Testis (tissue), 2 donors: ENCODE measurements at regions not wholly inside any gene's neighbourhood (a gene's known extent, or its start where the extent isn't known, plus 50 kb on each side); places are given as distances from the start of the nearest gene placed in this dataset.

ENCODE experiments used
- POLR2A ChIP-seq: fragments of 450-650 bp; IDR thresholded peaks from one replicate; pipeline ENCODE4 v1.6.1; 2017; ENCODE audit warnings: antibody characterized with exemption, mild to moderate bottlenecking, moderate library complexity
- TF ChIP-seq, protein P1 (sequence below), 3 experiments: fragments of 450-650 bp in 2 of 3; fragments of 200-600 bp in 1 of 3; sonication (generic) in 1 of 3; IDR thresholded peaks; one replicate each; pipeline ENCODE4 v1.5.1; 2016 to 2019; ENCODE audit warnings: antibody characterized with exemption in 3 of 3, mild to moderate bottlenecking in 2 of 3, moderate library complexity in 1 of 3

DNA sequence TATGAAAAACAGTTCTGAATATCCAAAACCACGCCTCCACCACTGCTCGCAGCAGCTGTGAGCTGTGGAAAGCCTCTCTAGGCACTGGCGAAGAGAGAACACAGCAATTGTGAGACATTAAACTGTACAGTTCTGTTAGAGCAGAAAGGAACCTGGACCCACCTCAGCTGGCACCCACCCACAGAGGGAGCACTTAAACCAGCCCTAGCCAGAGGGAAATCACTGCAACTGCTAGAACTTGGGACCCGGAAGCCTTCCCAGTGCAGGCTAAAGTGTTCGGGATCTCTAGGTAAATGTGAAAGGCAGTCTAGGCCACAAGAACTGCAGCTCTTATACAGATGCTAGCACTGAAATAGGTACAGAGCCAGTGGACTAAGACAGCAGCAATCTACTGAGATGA lies 308.8 kb downstream of the PRR32 start:
- TF ChIP-seq, protein P1, sequence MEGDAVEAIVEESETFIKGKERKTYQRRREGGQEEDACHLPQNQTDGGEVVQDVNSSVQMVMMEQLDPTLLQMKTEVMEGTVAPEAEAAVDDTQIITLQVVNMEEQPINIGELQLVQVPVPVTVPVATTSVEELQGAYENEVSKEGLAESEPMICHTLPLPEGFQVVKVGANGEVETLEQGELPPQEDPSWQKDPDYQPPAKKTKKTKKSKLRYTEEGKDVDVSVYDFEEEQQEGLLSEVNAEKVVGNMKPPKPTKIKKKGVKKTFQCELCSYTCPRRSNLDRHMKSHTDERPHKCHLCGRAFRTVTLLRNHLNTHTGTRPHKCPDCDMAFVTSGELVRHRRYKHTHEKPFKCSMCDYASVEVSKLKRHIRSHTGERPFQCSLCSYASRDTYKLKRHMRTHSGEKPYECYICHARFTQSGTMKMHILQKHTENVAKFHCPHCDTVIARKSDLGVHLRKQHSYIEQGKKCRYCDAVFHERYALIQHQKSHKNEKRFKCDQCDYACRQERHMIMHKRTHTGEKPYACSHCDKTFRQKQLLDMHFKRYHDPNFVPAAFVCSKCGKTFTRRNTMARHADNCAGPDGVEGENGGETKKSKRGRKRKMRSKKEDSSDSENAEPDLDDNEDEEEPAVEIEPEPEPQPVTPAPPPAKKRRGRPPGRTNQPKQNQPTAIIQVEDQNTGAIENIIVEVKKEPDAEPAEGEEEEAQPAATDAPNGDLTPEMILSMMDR (IDR thresholded peaks at IDR 0.05): no peak
- TF ChIP-seq POLR2A: no peak
